HG02610 (cell line): ENCODE measurements at regions not wholly inside any gene's neighbourhood (a gene's known extent, or its start where the extent isn't known, plus 50 kb on each side); places are given as distances from the start of the nearest gene placed in this dataset.
"Not testable (repeated sequence)": the region's sequence is repeated elsewhere in the genome, so short reads cannot be mapped to it uniquely, and the experiment has no call there.

Experiments
- ATAC-seq: cut with Tn5 transposase; IDR thresholded peaks from one replicate; pipeline ENCODE4 v1.9.1; 2021; ENCODE audit warnings: mild to moderate bottlenecking, moderate library complexity; ENCODE audit not compliant: unreplicated experiment

DNA sequence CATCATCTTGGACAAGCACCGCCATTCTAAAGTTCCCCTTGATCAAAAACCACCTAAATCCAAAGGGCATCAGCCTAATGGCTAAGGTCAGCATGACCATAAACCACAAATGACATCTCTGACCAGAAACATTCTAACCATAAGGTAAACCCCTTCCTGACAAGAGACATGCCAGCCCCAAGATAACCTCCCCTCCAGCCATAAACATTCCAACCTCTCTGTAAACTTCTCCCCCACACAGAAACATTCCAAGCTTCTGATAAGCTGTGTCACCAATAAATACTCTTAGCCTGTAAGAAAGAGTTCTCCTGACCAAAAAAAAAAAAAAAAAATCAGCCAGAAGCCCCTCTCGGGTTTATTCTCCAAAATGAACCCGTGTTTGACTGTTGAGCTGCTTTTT, 268.2 kb downstream of the RNF152 start:
- not testable (repeated sequence) for ATAC-seq

DNA sequence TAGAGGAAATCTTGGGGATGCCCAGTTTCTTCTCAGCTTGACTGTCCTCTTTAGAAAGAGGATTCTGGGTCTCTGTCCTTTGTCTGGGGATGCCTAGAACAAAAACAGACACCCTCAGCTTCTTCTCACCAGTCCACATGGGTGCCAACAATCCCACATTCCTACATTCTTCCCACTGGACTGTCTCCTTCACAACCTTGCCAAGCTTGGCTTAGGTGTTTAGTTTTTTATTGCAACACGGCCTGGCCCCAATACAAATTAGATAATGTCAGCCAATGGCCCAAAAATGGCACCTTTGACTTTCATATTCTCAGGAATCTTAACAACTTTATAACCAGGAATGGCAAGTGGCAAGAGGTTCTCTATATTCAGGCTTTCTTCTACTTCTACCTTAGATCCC, 273.0 kb downstream of the RNF152 start:
- no peak for ATAC-seq

DNA sequence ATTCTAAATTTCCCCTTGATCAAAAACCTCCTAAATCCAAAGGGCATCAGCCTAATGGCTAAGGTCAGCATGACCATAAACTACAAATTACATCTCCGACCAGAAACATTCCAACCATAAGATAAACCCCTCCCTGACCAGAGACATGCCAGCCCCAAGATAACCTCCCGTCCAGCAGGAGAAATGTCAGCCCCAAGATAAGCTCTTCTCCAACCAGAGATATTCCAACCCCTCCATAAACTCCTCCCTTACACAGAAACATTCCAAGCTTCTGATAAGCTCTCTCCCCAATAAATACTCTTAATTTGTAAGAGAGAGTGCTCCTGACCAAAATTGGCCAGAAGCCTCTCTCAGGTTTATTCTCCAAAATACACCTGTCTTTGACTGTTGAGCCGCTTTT, 274.0 kb downstream of the RNF152 start:
- ATAC-seq, result no peak

GRCh38 chr18:61616111-61616610, 276.6 kb downstream of the RNF152 start:
- ATAC-seq, result no peak

- ATAC-seq, result no peak
These were observed 279.3 kb downstream of the CDH20 start for GRCh38 chr18:61612517-61612916.

DNA sequence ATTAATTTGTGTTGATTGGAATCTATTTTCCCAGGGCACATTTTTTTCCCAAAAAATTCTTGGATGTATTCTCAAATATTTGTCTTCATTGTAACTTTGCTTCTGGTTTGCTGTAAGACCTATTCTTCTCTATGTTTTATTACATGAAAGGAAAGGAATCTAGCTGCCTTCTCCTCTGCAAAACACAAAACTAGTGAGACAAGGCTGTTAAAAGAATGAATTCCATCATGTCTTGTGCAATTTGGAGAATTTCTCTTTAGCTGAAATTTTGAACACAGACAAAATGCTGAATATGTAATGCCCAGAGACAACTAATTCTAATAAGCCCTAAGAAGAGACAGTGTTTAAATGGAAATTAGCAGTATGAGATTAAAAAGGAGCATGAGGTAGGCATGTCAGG, 275.9 kb downstream of the CDH20 start:
- no peak for ATAC-seq

DNA sequence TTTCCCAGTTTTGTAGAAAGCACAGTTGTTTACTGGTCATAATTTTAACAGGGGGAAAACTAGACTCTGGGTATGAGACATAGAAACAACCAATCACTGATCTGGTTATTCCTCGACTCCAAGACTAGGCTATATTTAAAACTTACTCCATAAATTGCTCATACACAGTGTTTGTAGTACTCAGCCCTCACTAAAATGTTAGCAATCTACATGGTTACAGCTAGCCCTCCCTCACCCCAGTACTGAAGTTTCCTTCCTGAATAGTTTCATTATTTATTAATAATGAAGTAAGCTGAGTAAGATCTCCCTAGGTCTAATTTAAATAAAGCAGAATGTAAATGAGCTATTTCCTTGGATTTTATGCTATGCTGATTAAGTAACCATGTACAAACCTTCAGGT, 275.1 kb downstream of the CDH20 start:
- ATAC-seq, result no peak

DNA sequence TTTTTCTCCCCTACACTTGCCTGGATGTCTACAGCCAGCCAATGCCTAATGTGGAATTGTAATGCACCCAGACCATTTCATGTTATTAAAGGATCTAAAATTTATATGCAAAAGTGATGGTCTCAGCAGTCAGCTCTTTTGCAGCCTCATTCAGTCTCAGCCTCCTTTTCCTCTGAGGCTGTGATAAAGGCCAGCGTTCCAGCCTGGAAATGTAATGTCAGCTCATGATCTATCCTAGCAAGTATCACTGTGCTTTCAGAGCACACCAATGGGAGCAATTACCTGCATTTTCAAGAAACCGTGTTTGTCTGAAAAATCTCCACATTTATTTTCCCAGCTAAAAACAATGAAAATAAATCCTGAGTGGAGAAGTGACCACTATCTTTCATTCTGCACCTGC, 274.6 kb downstream of the CDH20 start:
- ATAC-seq, result no peak

DNA sequence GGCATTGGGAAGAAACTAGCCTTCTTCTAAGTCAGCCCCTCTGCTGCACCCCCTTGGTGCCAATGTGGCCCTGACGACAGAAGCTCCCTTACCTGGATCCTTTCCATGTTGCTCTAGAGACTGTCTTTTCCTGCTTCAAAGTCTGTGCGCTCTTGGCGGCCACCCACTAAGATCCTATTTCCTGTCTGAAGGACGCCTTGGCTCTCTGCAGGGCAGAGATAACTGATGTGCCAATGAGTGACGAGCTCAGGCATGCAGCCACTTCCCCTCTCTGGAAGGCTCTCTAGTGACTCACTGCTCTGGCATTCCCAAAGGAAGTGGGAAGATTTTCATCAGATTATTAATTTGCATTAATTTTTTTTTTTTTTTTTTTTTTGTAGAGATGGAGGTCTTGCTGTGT, 273.5 kb downstream of the CDH20 start:
- no peak for ATAC-seq

GRCh38 chr18:61606068-61606660, 272.9 kb downstream of the CDH20 start:
- no peak for ATAC-seq

DNA sequence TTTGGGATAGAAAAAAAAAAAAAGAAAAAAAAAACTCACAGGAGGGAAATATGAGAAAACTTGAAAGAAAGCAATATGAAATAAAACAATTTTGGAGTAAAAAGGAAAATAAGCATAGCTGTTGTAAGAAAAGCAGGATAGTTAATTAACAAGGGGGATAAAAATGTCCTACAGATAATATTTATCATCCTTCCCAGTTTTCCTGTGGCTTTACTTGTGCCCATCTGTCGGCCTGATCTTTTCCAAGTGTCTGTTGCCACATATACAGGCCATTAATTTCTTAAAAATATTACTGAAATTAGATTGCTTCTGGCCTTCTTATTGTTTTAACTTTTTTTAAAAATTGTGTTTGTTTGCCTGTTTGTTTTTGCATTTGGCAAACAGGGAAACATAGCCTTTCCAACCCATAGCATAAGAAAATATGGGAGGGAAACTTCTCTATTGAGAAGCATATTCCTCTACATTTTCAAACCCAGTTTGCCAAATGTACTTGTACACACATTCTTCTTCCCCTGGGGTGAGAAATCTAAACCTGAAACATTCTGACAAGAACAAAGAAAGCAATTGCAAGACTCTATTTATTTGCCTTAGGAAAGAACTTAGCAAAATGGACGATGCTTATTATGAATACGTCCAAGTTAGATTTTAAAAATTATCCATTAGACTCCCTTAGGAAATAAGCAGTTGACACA, 272.3 kb downstream of the CDH20 start:
- ATAC-seq, result no peak
